ENCODE measurements at regions not wholly inside any gene's neighbourhood (a gene's known extent, or its start where the extent isn't known, plus 50 kb on each side); places are given as distances from the start of the nearest gene placed in this dataset.

DNA sequence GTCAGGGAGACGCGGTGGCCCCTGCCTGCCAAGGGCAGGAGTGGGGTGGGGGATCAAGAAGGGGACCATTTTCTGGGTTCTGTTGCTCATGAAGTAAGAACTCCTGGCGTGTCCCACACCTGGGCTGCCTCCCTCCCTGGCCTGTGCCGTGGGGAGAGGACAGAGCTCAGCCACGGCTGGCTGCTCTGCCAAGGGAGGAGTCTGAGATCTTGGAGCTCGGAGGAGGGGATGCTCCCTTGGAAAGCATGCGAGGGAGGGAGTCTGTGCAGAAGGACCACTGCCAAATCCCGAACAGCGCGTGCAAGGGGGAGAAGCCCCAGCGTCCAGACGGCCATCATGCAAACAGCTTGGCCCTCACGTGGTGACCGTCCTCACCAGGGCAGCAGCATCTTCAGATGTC, 64.2 kb upstream of the ZNF469 start:
- ChIA-PET POLR2A (ENCODE audit: low non-redundant PET) (no interaction called here), CTCF (no interaction called here)
- intact Hi-C loops (cut with micrococcal nuclease; ENCODE audit: unreplicated experiment), result no loop called here
- Histone ChIP-seq H3K27me3 (replicated peaks; ENCODE audit: insufficient read depth, low read depth, low read length, poor library complexity) (no peaks in the 10 kb centered on the region), H3K4me1 (ENCODE audit: insufficient read depth, low read length, poor library complexity, severe bottlenecking) (no peaks in the 10 kb centered on the region), H3K36me3 (ENCODE audit: insufficient read depth, low read length, poor library complexity, severe bottlenecking) (no peaks in the 10 kb centered on the region), H3K4me3 (ENCODE audit: low read depth, low read length, poor library complexity, severe bottlenecking) (no peak overlapping the region), H3K9me3 (ENCODE audit: low read depth, low read length, poor library complexity, severe bottlenecking) (no peaks in the 10 kb centered on the region), H3K27ac (ENCODE audit: low read depth, low read length, poor library complexity, severe bottlenecking) (no peak overlapping the region)
- DNase-seq (ENCODE audit: low spot score), result no peak
- TF ChIP-seq, protein P1, sequence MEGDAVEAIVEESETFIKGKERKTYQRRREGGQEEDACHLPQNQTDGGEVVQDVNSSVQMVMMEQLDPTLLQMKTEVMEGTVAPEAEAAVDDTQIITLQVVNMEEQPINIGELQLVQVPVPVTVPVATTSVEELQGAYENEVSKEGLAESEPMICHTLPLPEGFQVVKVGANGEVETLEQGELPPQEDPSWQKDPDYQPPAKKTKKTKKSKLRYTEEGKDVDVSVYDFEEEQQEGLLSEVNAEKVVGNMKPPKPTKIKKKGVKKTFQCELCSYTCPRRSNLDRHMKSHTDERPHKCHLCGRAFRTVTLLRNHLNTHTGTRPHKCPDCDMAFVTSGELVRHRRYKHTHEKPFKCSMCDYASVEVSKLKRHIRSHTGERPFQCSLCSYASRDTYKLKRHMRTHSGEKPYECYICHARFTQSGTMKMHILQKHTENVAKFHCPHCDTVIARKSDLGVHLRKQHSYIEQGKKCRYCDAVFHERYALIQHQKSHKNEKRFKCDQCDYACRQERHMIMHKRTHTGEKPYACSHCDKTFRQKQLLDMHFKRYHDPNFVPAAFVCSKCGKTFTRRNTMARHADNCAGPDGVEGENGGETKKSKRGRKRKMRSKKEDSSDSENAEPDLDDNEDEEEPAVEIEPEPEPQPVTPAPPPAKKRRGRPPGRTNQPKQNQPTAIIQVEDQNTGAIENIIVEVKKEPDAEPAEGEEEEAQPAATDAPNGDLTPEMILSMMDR (conservative IDR thresholded peaks at IDR 0.05; ENCODE audit: low read depth, low read length), result no peak
- no peak for TF ChIP-seq EZH2 (IDR thresholded peaks at IDR 0.05; ENCODE audit: borderline replicate concordance, low read depth, low read length, poor library complexity, severe bottlenecking)
- BruUV-seq (replicated peaks), result no TSS peak

DNA sequence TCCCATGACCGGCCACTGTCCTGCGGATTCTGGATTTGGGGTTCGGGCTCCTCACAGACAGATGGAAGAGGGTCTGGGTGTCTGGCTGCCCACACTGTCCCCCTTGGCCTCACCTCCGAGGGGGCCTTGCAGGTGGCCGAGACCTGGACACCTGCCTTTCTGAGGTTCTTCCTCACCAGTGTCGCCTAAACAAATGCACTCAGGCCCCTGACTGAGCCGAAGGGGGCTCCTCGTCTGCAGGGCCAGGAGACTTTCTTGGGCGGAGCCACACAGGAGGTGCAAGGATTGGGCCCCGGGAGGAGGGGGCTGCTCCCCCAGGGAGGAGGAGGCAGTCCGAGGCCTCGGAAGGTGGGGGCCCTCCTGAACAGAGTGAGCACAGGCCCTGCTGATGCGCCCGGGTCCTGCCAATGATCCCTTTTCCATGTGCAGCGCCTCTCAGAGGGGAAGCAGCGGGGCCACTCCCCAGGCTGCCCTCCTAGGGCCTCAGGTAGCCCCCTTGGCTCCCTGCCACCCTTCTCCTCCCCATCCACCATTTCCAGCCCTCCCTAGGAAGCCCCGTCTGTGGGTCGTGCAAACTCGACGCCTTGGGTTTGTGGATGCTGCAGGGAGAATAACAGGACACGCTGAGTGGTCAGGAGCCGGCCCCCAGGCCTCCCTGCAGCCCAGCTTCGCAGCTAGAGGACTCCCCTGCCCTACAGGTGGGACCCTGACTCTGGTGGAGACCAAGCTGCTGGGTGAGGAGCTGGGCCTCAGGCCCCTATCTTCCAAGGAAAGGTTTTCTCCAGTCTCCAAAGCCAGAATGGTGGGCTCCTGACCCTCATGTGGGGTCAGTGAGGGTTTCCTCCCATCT, 63.4 kb upstream of the ZNF469 start:
- no TSS peak for BruUV-seq (replicated peaks)
- no peaks in the 10 kb centered on the region for H3K36me3 ChIP-seq (ENCODE audit: insufficient read depth, low read length, poor library complexity, severe bottlenecking)
- CTCF ChIA-PET, result no interaction called here
- H3K27ac ChIP-seq (ENCODE audit: low read depth, low read length, poor library complexity, severe bottlenecking), result no peak overlapping the region
- TF ChIP-seq EZH2 (IDR thresholded peaks at IDR 0.05; ENCODE audit: borderline replicate concordance, low read depth, low read length, poor library complexity, severe bottlenecking), result no peak
- TF ChIP-seq, protein P1 (conservative IDR thresholded peaks at IDR 0.05; ENCODE audit: low read depth, low read length), result no peak
- intact Hi-C loops (cut with micrococcal nuclease; ENCODE audit: unreplicated experiment), result no loop called here
- DNase-seq (ENCODE audit: low spot score), result no peak
- H3K4me1 ChIP-seq (ENCODE audit: insufficient read depth, low read length, poor library complexity, severe bottlenecking), result no peaks in the 10 kb centered on the region
- H3K9me3 ChIP-seq (ENCODE audit: low read depth, low read length, poor library complexity, severe bottlenecking), result no peaks in the 10 kb centered on the region
- H3K27me3 ChIP-seq (replicated peaks; ENCODE audit: insufficient read depth, low read depth, low read length, poor library complexity), result no peaks in the 10 kb centered on the region
- POLR2A ChIA-PET (ENCODE audit: low non-redundant PET), result no interaction called here
- no peak overlapping the region for H3K4me3 ChIP-seq (ENCODE audit: low read depth, low read length, poor library complexity, severe bottlenecking)

DNA sequence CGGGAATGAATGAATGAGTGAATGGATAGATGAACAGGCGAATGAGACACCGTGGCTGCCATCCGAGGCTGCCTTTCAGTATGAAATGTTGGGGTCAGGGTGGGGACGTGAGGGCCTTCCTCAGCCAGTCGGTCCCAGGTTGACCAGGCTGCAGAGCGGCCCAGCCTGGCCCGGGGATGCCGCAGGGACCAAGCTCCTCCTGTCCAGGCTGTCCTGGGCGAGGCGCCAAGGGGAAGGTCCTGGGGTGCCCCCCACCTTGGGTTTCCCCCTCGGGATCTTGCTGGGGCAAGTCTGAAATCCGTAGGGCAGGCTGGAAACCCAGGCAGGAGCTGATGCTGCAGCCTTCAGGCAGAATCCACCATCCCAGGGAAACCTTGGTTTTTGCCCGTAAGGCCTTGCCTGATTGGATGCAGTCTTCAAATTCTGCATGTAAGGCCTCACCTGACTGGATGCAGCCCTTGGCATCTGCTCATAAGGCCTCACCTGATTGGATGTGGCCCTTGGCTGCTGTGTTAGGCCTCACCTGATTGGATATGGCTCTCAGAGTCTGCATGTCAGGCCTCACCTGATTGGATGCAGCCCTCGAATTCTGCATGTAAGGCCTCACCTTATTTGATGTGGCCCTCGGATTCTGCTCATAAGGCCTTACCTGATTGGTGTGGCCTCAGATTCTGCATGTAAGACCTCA, 61.7 kb upstream of the ZNF469 start:
- intact Hi-C loops (cut with micrococcal nuclease; ENCODE audit: unreplicated experiment), result no loop called here
- Histone ChIP-seq H3K9me3 (ENCODE audit: low read depth, low read length, poor library complexity, severe bottlenecking) (no peaks in the 10 kb centered on the region), H3K4me1 (ENCODE audit: insufficient read depth, low read length, poor library complexity, severe bottlenecking) (no peaks in the 10 kb centered on the region), H3K36me3 (ENCODE audit: insufficient read depth, low read length, poor library complexity, severe bottlenecking) (no peaks in the 10 kb centered on the region), H3K27ac (ENCODE audit: low read depth, low read length, poor library complexity, severe bottlenecking) (no peak overlapping the region), H3K4me3 (ENCODE audit: low read depth, low read length, poor library complexity, severe bottlenecking) (no peak overlapping the region), H3K27me3 (replicated peaks; ENCODE audit: insufficient read depth, low read depth, low read length, poor library complexity) (no peaks in the 10 kb centered on the region)
- TF ChIP-seq, protein P1 (conservative IDR thresholded peaks at IDR 0.05; ENCODE audit: low read depth, low read length), result no peak
- TF ChIP-seq EZH2 (IDR thresholded peaks at IDR 0.05; ENCODE audit: borderline replicate concordance, low read depth, low read length, poor library complexity, severe bottlenecking), result no peak
- peak; percentile 14 for DNase-seq (ENCODE audit: low spot score)
- BruUV-seq (replicated peaks), result no TSS peak
- CTCF ChIA-PET, result no interaction called here
- POLR2A ChIA-PET (ENCODE audit: low non-redundant PET), result no interaction called here

Measured in A673 (cell line).